GM19043 (cell line): ENCODE measurements at regions not wholly inside any gene's neighbourhood (a gene's known extent, or its start where the extent isn't known, plus 50 kb on each side); places are given as distances from the start of the nearest gene placed in this dataset.

ENCODE experiments used
- ATAC-seq: cut with Tn5 transposase; IDR thresholded peaks from one replicate; pipeline ENCODE4 v1.9.1; 2021; ENCODE audit warnings: low read depth; ENCODE audit not compliant: unreplicated experiment

DNA sequence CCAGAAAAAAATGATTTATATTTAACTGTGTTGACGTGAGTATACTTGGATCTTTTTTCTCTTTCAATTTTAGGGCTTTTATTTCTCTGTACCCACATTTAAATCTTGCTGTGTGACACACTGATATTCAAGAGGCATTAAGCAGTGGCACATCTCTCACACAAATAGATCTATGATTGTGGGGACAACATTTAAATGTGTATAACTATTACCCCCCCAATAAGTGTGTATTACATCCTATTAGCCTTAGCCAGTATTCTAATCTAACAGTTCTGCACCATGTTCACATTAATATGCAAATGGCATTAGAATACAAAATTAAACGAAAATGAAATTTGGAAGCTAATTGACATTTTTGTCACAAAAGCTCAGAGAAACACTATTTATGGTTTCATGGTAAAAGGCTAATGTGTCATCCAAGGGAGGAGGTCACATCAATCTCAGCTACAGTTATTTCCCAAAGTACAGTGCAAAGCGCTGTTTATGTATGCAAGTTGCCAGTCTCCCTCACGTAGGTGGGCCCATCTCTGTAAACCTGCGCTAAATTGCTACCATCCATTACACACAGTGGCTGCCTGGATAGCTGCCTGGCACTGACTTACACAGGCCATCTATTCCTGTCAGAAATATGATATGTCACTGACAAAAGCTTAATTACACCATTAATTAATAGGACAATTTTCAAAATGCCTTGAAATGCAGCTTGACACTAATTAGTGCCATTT is 984.7 kb upstream of the PCDH9 start:
- no peak for ATAC-seq

DNA sequence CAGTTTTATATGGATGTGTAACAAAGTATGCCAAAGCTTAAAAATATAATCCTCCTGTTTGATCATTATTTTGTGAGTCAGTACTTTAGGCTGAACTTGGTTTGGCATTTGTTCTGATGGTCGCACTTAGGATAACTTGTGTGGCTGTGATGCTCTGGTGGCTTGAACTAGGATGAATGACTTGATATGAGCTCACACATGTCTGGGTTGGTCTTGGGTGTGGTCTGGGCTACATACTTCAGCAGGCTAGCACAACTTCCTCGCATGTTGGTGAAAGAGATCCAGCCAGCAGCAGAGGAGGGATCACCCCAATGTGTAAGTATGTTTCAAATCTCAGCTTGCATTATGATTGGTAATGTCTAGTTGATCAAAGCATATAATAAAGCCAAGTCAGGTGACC is 969.1 kb upstream of the PCDH9 start:
- ATAC-seq: no peak

DNA sequence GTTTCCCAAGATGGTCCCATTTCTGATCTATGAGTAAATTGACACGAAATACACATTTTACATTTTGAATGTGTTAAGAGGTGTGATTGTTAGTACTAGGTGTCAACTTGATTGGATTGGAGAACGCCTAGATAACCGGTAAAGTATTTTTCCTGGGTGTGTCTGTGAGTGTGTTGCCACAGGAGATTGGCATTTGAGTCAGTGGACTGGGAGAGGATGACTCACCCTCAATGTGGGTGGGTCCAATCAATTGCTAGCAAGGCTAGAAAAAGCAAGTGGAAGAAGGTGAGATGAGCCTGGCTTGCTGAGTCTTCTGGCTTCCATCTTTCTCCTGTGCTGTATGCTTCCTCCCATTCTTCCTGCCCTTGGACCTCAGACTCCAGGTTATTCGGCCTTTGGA is 960.7 kb upstream of the PCDH9 start:
- no peak for ATAC-seq

GRCh38 chr13:68185444-68186141 is 955.5 kb upstream of the PCDH9 start:
- no peak for ATAC-seq

DNA sequence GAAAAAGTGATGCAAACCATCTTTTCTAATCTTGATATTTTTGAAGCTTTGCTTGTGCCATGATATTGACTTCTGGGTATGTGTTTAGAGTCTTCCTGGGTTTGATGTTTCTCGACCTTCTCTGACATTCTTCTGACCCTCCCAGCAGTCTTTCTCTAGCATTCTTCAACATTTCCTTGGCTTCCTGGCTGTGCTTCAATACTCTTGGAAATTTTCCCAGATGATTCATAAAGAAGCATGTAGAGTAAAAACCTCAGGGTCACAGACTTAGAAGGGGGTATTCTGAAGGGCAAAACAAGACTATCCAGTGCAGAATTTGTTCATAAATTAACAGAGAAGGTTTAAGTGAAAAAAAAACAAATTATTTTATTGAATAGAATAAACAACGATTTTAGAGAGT is 946.3 kb upstream of the PCDH9 start:
- no peak for ATAC-seq

DNA sequence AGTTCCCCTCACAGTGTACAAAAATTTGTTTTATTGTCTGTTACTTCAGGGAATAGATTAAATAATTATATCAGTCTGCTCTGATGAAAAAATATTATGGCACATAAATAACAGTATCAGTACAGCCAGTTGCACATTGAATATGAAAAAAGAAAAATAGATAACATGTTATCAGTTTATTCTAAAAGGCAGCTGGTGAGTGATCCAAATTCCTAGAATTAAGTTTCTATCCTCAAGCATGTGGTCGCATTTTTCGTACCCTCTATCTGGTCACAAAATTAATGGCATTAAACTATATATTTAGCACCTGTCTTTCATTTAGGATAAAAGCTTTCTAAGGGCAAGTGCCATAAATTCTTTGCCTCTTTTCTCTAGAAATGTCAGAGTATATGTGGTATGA is 944.8 kb upstream of the PCDH9 start:
- no peak for ATAC-seq

- ATAC-seq: no peak
Observed at GRCh38 chr13:68173111-68173510, 943.0 kb upstream of the PCDH9 start.

DNA sequence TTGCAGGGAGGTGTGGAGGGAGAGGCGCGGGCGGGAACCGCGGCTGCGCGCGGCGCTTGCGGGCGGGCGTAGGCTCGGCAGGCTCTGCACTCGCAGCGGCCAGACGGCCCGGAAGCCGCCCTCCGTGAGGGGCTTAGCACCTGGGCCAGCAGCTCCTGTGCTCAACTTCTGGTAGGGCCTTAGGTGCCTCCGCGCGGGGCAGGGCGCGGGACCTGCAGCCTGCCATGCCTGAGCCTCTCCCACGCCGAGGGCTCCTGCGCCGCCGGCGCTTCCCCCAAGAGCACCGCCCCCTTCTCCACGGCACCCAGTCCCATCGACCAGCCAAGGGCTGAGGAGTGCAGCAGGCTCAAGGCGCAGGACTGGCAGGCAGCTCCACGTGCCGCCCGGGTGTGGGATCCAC is 940.8 kb upstream of the PCDH9 start:
- no peak for ATAC-seq

DNA sequence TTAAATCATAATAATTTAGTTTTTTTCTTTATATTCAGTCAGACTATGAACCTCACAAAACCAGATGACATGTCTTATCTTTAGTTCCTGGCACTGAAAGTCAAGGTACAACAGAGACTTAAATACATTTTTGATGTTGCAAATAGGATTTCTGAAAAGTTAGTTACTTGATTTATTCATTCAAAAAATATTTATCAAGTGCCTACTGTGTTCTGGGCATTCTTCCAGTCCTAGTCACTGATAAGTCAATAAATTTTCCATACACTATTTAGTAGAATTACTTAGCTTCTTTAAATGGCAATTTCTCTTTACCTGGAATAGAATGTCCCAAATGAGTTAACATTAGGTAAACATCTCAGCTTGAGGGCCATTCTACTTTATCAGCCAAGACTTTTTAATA is 938.3 kb upstream of the PCDH9 start:
- no peak for ATAC-seq

DNA sequence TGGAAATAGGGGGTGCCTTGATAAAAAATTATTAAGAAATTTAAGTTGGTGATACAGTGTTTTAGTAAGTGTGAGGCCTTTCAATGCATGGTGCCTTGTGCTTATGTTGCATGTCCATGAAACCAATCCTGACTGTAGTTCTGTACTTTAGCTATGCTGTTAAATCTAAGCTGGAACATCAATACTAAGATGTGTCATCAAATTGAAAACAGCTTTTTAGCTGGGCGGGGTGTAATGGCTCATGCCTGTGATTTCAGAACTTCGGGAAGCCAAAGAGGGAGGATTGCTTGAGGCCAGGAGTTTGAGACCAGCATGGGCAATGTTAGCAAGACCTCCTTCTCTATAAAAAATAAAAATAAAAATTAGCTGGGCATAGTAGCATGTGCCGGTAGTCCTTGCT is 930.3 kb upstream of the PCDH9 start:
- no peak for ATAC-seq

DNA sequence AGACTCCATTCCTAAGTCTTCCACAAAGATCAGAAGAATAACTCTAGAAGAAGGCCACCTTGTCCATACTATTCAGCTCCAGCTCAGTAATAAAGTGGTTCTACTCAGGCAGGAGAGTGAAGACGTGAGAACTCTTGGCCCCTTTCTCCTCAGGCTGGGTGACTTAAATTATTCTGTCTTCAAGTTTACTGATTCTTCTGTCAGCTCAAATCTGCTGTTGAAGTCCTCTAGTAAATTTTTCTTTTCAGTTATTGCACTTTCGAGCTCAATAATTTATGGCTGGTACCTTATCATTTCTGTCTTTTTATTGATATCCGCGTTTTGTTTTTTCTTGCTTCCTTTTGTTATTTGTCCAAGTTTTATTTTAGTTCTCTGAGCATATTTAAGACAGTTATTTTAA is 922.3 kb upstream of the PCDH9 start:
- no peak for ATAC-seq

DNA sequence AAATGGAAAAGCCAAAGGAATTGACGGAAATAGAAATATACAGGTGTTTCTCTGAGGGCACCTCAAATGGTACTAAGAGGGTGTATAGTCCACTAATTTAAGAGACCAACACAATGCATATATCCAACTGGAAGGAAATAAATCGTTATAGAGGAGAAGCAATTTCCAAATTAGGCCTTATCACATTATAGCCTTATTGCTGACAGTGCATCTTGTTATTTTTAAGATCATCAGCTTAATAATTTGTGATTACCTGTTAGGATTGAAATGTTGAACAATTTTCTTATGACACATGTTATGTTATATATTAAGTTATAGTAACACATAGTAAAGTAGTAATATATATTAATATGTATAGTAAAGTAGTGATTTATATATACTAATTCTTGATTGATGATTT is 915.7 kb upstream of the PCDH9 start:
- no peak for ATAC-seq

DNA sequence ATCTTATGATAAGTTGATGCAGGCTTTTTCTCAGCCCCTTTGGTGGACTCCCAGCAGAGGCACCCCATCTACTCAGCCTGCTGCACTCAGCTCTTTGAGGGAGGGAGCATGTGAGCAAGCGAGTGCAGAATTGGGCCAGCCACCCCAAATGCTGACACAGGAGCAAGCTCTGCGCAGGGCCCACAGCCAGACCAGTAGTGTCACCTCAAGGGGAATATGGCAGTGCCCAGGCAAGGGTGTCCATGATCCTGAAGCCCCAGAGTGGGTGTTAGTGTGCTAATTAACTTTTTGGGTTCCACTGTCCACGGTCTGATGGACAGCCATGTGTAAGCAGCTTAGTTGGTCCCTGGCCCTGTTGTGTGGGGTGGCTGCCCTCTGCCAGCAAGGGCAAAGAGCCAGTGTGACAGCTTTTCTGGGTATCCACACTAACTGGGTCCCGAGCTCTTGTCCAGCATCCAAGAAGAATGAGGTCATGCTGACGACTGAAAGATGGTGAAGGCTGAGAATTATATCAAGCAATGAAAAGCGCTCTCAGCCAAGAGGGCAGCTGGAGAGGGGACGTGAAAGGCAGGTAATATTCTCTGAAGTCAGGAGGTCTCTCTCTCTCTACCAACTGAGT is 898.3 kb upstream of the PCDH9 start:
- ATAC-seq: no peak

- ATAC-seq: no peak
Observed at GRCh38 chr13:68125087-68125480, 894.9 kb upstream of the PCDH9 start.

- no peak for ATAC-seq
Observed at GRCh38 chr13:68124437-68125086, 894.4 kb upstream of the PCDH9 start.

- no peak for ATAC-seq
Observed at GRCh38 chr13:68110178-68110768, 880.1 kb upstream of the PCDH9 start.

DNA sequence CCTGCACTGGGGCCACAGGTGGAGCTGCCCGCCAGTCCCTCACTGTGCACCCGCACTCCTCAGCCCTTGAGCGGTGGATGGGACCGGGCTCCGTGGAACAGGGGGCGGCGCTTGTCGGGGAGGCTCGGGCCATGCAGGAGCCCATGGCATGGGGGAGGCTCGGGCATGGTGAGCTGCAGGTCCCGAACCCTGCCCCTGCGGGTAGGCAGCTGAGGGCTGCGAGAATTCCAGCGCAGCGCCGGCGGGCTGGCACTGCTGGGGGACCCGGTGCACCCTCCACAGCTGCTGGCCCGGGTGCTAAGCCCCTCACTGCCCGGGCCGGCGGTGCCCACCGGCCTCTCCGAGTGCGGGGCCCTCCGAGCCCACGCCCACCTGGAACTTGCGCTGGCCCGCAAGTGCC is 877.5 kb upstream of the PCDH9 start:
- ATAC-seq: no peak

GRCh38 chr13:68099631-68100030 is 869.5 kb upstream of the PCDH9 start:
- ATAC-seq: no peak

GRCh38 chr13:68081061-68081460 is 850.9 kb upstream of the PCDH9 start:
- ATAC-seq: no peak

DNA sequence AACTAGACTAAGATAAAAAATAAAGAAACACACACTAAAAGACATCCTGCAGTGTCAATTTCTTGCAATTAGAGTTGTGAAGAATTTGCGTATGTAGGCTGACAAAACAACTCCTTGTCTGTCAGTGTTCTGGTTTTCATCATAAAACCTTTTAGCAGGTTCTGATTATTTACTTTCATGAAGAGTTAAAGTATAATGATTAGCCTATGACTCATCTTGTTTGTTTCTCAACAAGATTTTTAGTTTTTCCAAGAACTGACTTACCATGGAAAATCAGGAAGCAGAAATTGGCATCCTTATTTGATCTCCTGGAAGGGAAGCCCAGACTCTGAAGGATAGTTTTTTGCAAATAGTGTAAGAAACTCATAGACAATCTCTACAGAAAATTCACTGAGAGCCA is 848.7 kb upstream of the PCDH9 start:
- no peak for ATAC-seq

GRCh38 chr13:68078469-68078868 is 848.3 kb upstream of the PCDH9 start:
- no peak for ATAC-seq
